ENCODE measurements at regions not wholly inside any gene's neighbourhood (a gene's known extent, or its start where the extent isn't known, plus 50 kb on each side); places are given as distances from the start of the nearest gene placed in this dataset.

- Histone ChIP-seq H3K36me3 (ENCODE audit: control insufficient read depth in 2 of 2, insufficient read depth in 2 of 2, low read length in 1 of 2) (no peaks in the 10 kb centered on the region), H3K4me3 (no peak overlapping the region), H3K9me3 (replicated peaks; ENCODE audit: control insufficient read depth, insufficient read depth, low read length) (no peaks in the 10 kb centered on the region), H3K4me2 (ENCODE audit: control insufficient read depth, insufficient read depth) (no peak overlapping the region), H3K27ac (ENCODE audit: control insufficient read depth, insufficient read depth) (no peak overlapping the region), H3K4me1 (ENCODE audit: control insufficient read depth, insufficient read depth, low read length) (no peaks in the 10 kb centered on the region), H3K27me3 (replicated peaks in 1 of 2; ENCODE audit: control insufficient read depth in 2 of 2, insufficient read depth in 2 of 2, low read length in 1 of 2) (no peaks in the 10 kb centered on the region), H3K9ac (ENCODE audit: control insufficient read depth, insufficient read depth, low read length) (no peak overlapping the region), H4K20me1 (ENCODE audit: control insufficient read depth, insufficient read depth) (no peaks in the 10 kb centered on the region), H3K79me2 (ENCODE audit: control insufficient read depth, insufficient read depth, low read length) (no peaks in the 10 kb centered on the region), H2AFZ (ENCODE audit: control insufficient read depth, low read depth, low read length) (no peak overlapping the region)
- BruUV-seq (replicated peaks) = no TSS peak
- ATAC-seq (no peak), DNase-seq (ENCODE audit: low read depth, low spot score) (no peak), FAIRE-seq (no peak)
- no peak for TF ChIP-seq NFYA (IDR thresholded peaks at IDR 0.05; ENCODE audit: borderline replicate concordance, low read depth, low read length)
- TF ChIP-seq ZNF687 (IDR thresholded peaks at IDR 0.05) = no peak
- TF ChIP-seq LARP7 (IDR thresholded peaks at IDR 0.05) = no peak
- TF ChIP-seq CHD4 (IDR thresholded peaks at IDR 0.05) = no peak
- TF ChIP-seq CHD1 (IDR thresholded peaks at IDR 0.05; ENCODE audit: low read depth, low read length) = no peak
- TF ChIP-seq MEF2A (IDR thresholded peaks at IDR 0.05; ENCODE audit: insufficient read depth, low read depth, low read length) = no peak
- ChIA-PET CTCF (no interaction called here), RAD21 (ENCODE audit: unreplicated experiment) (no interaction called here), SMC1A (ENCODE audit: uncharacterized antibody, unreplicated experiment) (no interaction called here), POLR2A (no interaction called here)
- intact Hi-C loops (cut with micrococcal nuclease; ENCODE audit: unreplicated experiment) (no loop called here), in situ Hi-C loops (cut with MboI) (no loop called here)
- WGBS (ENCODE audit: insufficient coverage, insufficient replicate concordance, low lambda C conversion rate, missing lambda C conversion rate) = 0% methylated on average over 2 of the region's 2 CpGs
Measured at GRCh38 chr4:178966644-178967043, 1524.4 kb upstream of the AGA start.

Data from GM12878 (cell line).